NT2/D1 (cell line): ENCODE measurements at regions not wholly inside any gene's neighbourhood (a gene's known extent, or its start where the extent isn't known, plus 50 kb on each side); places are given as distances from the start of the nearest gene placed in this dataset.

Experiments
- DNase-seq: peaks from one replicate; pipeline ENCODE4 v3.0.0-alpha.2; 2011; ENCODE audit warnings: low read depth, low spot score
- H3K27me3 ChIP-seq: 2 replicates; pipeline ENCODE4 v1.6.0; 2011; ENCODE audit warnings: mild to moderate bottlenecking; ENCODE audit not compliant: insufficient read length, insufficient read depth
- H3K36me3 ChIP-seq: 2 replicates; pipeline ENCODE4 v1.6.1; 2011; ENCODE audit warnings: mild to moderate bottlenecking, low read length, mixed read lengths; ENCODE audit not compliant: insufficient read depth, insufficient read length
- H3K4me1 ChIP-seq: 2 replicates; pipeline ENCODE4 v1.5.1; 2011; ENCODE audit not compliant: insufficient read depth, insufficient read length
- H3K4me3 ChIP-seq: 2 replicates; pipeline ENCODE4 v1.5.1; 2011; ENCODE audit warnings: low read depth; ENCODE audit not compliant: insufficient read length
- H3K9ac ChIP-seq: 2 replicates; pipeline ENCODE4 v1.6.0; 2011; ENCODE audit warnings: low read depth; ENCODE audit not compliant: insufficient read length
- H3K9me3 ChIP-seq: 2 replicates; pipeline ENCODE4 v1.5.1; 2011; ENCODE audit warnings: mild to moderate bottlenecking, low read length; ENCODE audit not compliant: insufficient read depth
- SUZ12 ChIP-seq: IDR thresholded peaks from 2 replicates; pipeline ENCODE4 v1.6.1; 2011; ENCODE audit not compliant: insufficient read length, insufficient read depth; ENCODE audit errors: extremely low read depth
- YY1 ChIP-seq: IDR thresholded peaks from 2 replicates; pipeline ENCODE4 v1.6.1; 2011; ENCODE audit not compliant: insufficient read length, insufficient read depth
- ZNF274 ChIP-seq: IDR thresholded peaks from 2 replicates; pipeline ENCODE4 v1.6.1; 2011; ENCODE audit warnings: mild to moderate bottlenecking, low read depth, low read length

DNA sequence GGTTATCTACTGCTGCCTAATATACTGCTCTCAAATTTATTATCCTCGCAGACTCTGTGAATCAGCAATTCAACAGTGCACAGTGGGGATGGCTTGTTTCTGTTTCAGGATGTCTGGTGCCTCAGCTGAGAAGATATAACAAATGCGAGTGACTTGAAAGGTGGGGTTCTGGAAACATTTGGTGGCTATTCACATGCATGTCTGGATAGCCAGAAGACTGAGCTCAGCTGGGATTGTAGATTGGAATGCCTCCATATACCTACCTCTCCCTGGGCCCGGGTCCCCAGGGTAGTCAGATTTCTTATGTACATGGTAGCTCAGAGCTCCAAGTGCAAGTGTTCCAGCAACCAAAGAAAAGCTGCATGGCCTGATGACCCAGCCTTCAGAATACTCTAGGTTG, 176.3 kb downstream of the IER5 start:
- DNase-seq, result no peak
- TF ChIP-seq ZNF274 (no peak), YY1 (no peak), SUZ12 (no peak)
- Histone ChIP-seq H3K9me3 (no peaks in the 10 kb centered on the region), H3K4me1 (no peaks in the 10 kb centered on the region), H3K36me3 (no peaks in the 10 kb centered on the region), H3K9ac (no peak overlapping the region), H3K27me3 (no peaks in the 10 kb centered on the region), H3K4me3 (no peak overlapping the region)

DNA sequence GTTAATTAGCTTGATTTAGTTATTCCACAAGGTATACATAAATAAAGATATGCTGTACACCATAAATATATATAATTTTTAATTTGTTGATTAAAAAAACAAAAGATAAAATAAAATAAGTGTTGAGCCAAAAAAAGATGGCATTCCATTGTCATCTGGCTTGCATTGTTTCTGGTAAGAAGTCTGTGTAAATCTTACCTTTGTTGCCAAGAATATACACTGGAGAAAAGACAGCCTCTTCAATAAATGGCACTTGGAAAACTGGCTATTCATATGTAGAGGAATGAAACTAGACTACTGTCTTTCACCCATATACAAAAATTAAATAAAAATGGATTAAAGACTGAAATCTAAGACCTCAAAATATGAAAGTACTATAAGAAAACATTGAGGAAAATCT, 196.5 kb downstream of the IER5 start:
- H3K36me3 ChIP-seq, result no peaks in the 10 kb centered on the region
- H3K9ac ChIP-seq, result no peak overlapping the region
- H3K9me3 ChIP-seq, result peaks cover 26% of the 10 kb centered on the region
- no peaks in the 10 kb centered on the region for H3K4me1 ChIP-seq
- no peak for DNase-seq
- H3K4me3 ChIP-seq, result no peak overlapping the region
- TF ChIP-seq SUZ12, result no peak
- no peak for TF ChIP-seq YY1
- TF ChIP-seq ZNF274, result no peak
- no peaks in the 10 kb centered on the region for H3K27me3 ChIP-seq

DNA sequence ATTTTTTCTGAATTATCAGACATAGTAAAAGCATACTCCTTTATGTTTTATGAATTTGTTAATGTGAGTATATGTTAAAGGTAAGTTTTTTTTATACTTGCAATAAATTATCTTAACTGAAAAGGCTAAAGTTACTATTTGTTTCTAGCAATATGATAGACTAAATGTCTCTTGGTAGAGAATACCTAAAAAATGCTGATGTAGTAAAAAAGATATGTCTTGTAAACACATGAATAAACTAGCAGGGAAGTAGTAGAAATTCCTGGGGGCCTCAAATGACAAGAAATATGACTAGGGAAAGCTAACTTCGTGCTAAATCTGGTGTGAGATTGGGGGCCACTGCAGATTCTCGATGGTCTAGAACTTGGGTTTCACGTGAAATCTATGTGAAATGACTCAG, 188.1 kb upstream of the CACNA1E start:
- DNase-seq, result no peak
- Histone ChIP-seq H3K27me3 (no peaks in the 10 kb centered on the region), H3K4me1 (no peaks in the 10 kb centered on the region), H3K36me3 (no peaks in the 10 kb centered on the region), H3K9ac (no peak overlapping the region), H3K9me3 (no peaks in the 10 kb centered on the region), H3K4me3 (no peak overlapping the region)
- TF ChIP-seq ZNF274, result no peak
- no peak for TF ChIP-seq YY1
- no peak for TF ChIP-seq SUZ12

DNA sequence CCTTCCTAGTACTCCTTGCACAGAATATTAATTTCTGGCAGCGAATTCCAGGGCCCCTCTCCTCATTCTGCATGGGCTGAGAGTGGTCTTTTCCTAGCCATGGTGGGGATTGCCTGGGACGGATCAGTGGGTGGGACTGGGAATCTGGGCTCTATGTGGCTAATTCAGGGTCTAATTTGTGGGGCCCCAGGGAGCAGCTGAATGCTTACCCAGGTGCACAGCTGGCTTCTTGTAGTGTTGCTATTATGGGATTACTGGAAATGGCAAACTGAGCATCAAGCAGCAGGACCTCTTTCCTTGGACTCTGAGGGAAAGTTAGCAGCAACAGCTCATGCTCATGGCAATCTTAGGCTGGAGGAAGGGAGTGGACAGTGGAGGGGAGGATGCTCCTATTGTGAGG, 187.1 kb upstream of the CACNA1E start:
- Histone ChIP-seq H3K9ac (no peak overlapping the region), H3K4me1 (no peaks in the 10 kb centered on the region), H3K9me3 (no peaks in the 10 kb centered on the region), H3K27me3 (no peaks in the 10 kb centered on the region), H3K36me3 (no peaks in the 10 kb centered on the region), H3K4me3 (no peak overlapping the region)
- TF ChIP-seq SUZ12 (no peak), YY1 (no peak), ZNF274 (no peak)
- DNase-seq, result no peak

DNA sequence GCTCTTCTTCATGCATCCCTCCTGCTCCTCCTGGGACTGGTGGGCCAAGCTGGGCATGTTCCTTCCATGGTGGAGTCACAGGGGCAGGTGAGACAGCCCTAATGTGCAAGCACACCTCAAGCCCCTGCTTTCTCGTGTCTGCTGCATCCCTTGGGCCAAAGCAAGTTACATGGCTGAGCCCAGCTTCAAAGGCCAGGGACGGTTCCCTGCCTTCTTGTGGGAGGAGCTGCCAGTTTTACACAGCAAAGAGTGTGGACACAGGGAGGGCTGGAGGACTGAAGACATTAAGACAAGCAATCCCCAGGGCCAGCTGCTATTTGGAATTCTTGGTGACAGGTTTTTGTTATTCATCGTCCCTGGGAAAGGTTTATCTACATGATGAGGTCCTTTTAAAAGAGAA, 175.2 kb upstream of the CACNA1E start:
- H3K27me3 ChIP-seq, result no peaks in the 10 kb centered on the region
- H3K9me3 ChIP-seq, result peaks cover 12% of the 10 kb centered on the region; the same call in 1 of the 2 replicates
- H3K36me3 ChIP-seq, result no peaks in the 10 kb centered on the region
- no peak overlapping the region for H3K9ac ChIP-seq
- no peak for DNase-seq
- no peak for TF ChIP-seq YY1
- peaks cover 2% of the 10 kb centered on the region for H3K4me1 ChIP-seq
- H3K4me3 ChIP-seq, result no peak overlapping the region

DNA sequence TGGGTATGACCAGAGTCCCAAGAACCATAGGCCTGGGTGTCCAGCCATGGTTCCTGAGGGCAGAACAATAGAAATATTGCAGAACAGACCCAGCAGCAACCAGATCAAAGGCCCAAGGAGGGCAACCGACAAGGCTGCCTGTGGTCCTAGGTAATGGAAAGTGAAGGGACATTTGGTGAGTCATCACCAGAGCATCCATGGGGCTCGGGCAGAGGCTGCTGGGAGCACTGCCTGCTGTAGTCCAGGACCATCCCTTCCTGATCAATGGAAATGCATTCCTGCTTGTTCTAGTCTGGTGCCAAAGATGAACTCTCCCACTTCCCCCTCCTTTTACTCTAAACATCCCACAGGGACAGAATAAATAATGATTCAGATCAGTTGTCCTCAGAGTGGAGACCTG, 172.8 kb upstream of the CACNA1E start:
- Histone ChIP-seq H3K9me3 (peaks cover 12% of the 10 kb centered on the region; the same call in 1 of the 2 replicates), H3K9ac (no peak overlapping the region), H3K36me3 (no peaks in the 10 kb centered on the region), H3K4me1 (peaks cover 2% of the 10 kb centered on the region), H3K27me3 (peaks cover 16% of the 10 kb centered on the region), H3K4me3 (no peak overlapping the region)
- no peak for DNase-seq
- no peak for TF ChIP-seq ZNF274
- no peak for TF ChIP-seq SUZ12
- no peak for TF ChIP-seq YY1

DNA sequence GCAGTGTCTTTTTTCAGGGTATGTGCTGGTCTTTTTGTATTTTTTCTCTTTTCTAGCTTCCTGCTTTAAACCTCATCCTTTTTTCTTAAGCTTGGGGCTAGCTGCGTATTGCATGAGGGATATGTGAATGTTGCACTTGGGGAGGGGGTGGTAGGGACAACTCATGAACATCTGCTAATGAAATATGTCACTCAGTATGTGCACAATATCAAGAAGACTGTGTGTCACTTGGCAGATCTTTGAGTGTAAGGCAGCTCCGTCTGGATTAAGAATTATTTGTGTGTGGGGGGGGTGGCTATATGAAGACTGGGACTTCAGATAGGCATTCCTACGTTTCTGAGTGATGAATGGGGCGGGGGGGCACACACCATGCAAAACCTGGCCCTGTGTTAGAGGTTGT, 170.4 kb upstream of the CACNA1E start:
- Histone ChIP-seq H3K4me1 (peaks cover 1% of the 10 kb centered on the region), H3K4me3 (no peak overlapping the region), H3K9ac (no peak overlapping the region), H3K9me3 (peaks cover 12% of the 10 kb centered on the region; the same call in 1 of the 2 replicates), H3K36me3 (no peaks in the 10 kb centered on the region), H3K27me3 (peaks cover 40% of the 10 kb centered on the region)
- no peak for DNase-seq
- TF ChIP-seq YY1, result no peak

DNA sequence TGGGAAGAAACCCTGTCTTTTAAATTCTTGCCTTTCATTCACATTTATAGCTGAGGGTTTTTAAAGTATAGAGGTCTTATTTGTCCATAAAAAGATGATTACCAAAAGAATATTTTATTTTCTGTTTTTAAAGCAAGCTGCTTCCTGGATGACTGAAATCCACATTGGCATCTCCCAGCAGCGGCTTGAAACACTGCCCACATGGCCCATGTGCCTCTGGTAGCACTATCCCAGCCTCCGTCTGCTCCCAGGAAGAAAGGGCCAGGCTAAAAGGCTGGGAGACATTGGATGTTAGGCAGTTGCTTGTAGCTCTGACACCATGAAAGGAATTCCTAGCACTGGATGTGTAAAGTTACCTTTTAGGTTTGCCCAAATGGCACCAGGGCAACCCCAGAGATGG, 169.9 kb upstream of the CACNA1E start:
- Histone ChIP-seq H3K9ac (no peak overlapping the region), H3K4me3 (no peak overlapping the region), H3K36me3 (no peaks in the 10 kb centered on the region), H3K27me3 (peaks cover 45% of the 10 kb centered on the region), H3K9me3 (peaks cover 12% of the 10 kb centered on the region; the same call in 1 of the 2 replicates), H3K4me1 (no peaks in the 10 kb centered on the region)
- TF ChIP-seq ZNF274, result no peak
- no peak for TF ChIP-seq SUZ12
- no peak for TF ChIP-seq YY1
- DNase-seq, result no peak
